ENCODE measurements at regions not wholly inside any gene's neighbourhood (a gene's known extent, or its start where the extent isn't known, plus 50 kb on each side); places are given as distances from the start of the nearest gene placed in this dataset.

- TF ChIP-seq FOXP4 (CRISPR knock-in tag; IDR thresholded peaks at IDR 0.05) (no peak), FOXP1 (CRISPR knock-in tag; IDR thresholded peaks at IDR 0.05; ENCODE audit: borderline replicate concordance) (no peak), ZNF671 (CRISPR knock-in tag; IDR thresholded peaks at IDR 0.05) (no peak), ZNF138 (CRISPR knock-in tag; conservative IDR thresholded peaks at IDR 0.05) (no peak), USF1 (CRISPR knock-in tag; IDR thresholded peaks at IDR 0.05) (no peak), MYBL2 (CRISPR knock-in tag; IDR thresholded peaks at IDR 0.05) (no peak), ZMAT4 (CRISPR knock-in tag; IDR thresholded peaks at IDR 0.05) (no peak), ZNF281 (CRISPR knock-in tag; IDR thresholded peaks at IDR 0.05) (no peak), ATF2 (CRISPR knock-in tag; IDR thresholded peaks at IDR 0.05; ENCODE audit: borderline replicate concordance, low read depth) (no peak), SP1 (CRISPR knock-in tag; conservative IDR thresholded peaks at IDR 0.05) (no peak), CREB1 (CRISPR knock-in tag; IDR thresholded peaks at IDR 0.05) (no peak), ZNF317 (CRISPR knock-in tag; IDR thresholded peaks at IDR 0.05; ENCODE audit: borderline replicate concordance, low read depth) (no peak)
These were observed 110.4 kb upstream of the PFN2 start (continued) for GRCh38 chr3:150081084-150081483.

- CTCF ChIA-PET: no interaction called here
- Mint-ChIP-seq H3K27me3 (ENCODE audit: low read depth) (no peaks in the 10 kb centered on the region), H3K4me3 (no peak overlapping the region), H3K36me3 (peaks cover 5% of the 10 kb centered on the region), H3K4me1 (peaks cover 7% of the 10 kb centered on the region), H3K9me3 (peaks cover 17% of the 10 kb centered on the region), H3K27ac (no peak overlapping the region)
- POLR2A ChIA-PET: no interaction called here
- ATAC-seq: peak; percentile 52; the same call in 1 of the 2 replicates
- no peak for DNase-seq (ENCODE audit: low spot score)
- TF ChIP-seq NFYB (CRISPR knock-in tag; conservative IDR thresholded peaks at IDR 0.05; ENCODE audit: low read depth): no peak
- TF ChIP-seq KAT7 (CRISPR knock-in tag; IDR thresholded peaks at IDR 0.05; ENCODE audit: borderline replicate concordance): no peak
- TF ChIP-seq FOXP4 (CRISPR knock-in tag; IDR thresholded peaks at IDR 0.05): no peak
- no peak for TF ChIP-seq CBFB (CRISPR knock-in tag; IDR thresholded peaks at IDR 0.05; ENCODE audit: low read depth)
- TF ChIP-seq OVOL2 (CRISPR knock-in tag; IDR thresholded peaks at IDR 0.05; ENCODE audit: borderline replicate concordance): no peak
- no peak for TF ChIP-seq ZNF121 (CRISPR knock-in tag; IDR thresholded peaks at IDR 0.05)
- TF ChIP-seq ARID4B (CRISPR knock-in tag; IDR thresholded peaks at IDR 0.05; ENCODE audit: borderline replicate concordance): no peak
These were observed 109.5 kb upstream of the PFN2 start for GRCh38 chr3:150080058-150080730.
